Right ventricle myocardium inferior (tissue), 1 donor: ENCODE measurements at regions not wholly inside any gene's neighbourhood (a gene's known extent, or its start where the extent isn't known, plus 50 kb on each side); places are given as distances from the start of the nearest gene placed in this dataset.
"Not testable (repeated sequence)": the region's sequence is repeated elsewhere in the genome, so short reads cannot be mapped to it uniquely, and the experiment has no call there.

ENCODE experiments used
- ATAC-seq: fragments of 200-7000 bp; cut with Tn5 transposase; one replicate; pipeline ENCODE4 v1.9.1; 2020; ENCODE audit warnings: mild to moderate bottlenecking, moderate library complexity
- DNase-seq: peaks from one replicate; pipeline ENCODE4 v3.0.0; 2021; ENCODE audit errors: missing footprints
- intact Hi-C: fragments of 100-400 bp; cut with DNase I; formaldehyde crosslinking; loops from one replicate; pipeline ENCODE4 v1.11.0; 2022
- donor health status: DM: no; HTN: yes; CAD: no; lungs with severe emphysema.

DNA sequence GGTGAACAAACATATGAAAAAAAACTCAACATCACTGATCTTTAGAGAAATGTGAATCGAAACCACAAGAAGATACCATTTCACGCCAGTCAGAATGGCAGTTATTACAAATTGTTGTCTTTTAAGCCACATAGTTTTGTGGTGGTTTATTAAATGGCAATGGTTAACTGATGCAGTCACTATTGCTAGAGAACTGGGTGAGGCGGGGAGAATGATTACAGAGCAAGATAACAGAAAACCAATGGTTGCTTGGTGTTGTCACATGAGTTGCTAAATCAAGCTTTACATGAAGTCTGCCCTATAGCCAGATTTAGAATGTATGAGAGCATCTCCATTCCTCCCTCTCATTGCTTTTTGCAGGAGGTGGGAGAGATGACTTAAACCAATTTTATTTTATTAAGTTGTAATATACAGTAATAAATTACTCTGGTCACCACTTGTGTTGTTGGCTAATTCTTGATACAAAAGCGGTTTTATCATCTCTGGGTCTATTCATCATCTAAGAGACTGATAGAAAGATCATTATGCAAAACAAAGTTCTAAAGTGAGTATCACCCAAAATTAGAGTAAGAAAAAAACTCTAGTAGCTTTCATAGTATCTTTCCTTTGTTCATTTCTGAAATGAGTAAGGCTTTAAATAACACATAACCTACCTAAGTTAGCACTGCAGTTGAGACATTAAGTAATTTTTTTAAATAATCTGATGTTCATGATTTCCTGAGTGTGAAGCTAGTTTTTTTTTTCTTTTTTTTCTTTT, 859.5 kb downstream of the STIM2 start:
- ATAC-seq (no peak), DNase-seq (no peak)
- intact Hi-C loops, result no loop called here

DNA sequence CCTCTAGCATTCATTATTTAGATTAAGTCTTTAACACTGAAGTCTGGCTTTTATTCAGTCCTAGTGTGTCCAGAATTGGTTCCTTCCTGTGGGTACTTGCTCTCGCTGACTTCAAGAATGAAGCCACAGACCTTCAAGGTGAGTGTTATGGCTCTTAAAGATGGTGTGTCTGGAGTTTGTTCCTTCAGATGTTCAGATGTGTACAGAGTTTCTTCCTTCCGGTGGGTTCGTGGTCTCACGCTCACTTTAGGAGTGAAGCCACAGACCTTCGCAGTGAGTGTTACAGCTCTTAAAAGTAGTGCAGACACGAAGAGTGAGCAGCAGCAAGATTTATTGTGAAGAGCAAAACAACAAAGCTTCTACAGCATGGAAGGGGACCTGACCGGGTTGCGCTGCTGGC, 860.6 kb downstream of the STIM2 start:
- intact Hi-C loops, result no loop called here
- ATAC-seq (no peak), DNase-seq (no peak)

DNA sequence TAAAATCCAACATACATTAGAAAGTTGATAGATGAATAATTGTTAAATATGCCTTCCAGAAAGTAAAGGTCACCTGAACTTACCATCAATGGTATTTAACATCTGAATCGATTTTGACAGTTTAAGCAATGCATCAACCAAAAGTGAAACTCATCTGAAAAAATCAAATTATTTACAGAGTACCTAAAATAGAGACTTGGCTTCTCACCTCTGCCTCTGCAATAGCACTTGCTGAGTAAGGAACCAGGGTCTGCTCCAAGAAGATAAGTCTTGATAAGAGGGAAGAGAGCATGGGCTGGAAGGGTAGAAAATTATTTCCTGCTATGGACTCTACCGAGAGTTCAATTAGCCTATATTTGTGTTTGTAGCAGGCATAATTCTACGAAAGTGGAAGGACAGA, 868.3 kb downstream of the STIM2 start:
- no peak for DNase-seq
- ATAC-seq, result no peak
- intact Hi-C loops, result no loop called here

DNA sequence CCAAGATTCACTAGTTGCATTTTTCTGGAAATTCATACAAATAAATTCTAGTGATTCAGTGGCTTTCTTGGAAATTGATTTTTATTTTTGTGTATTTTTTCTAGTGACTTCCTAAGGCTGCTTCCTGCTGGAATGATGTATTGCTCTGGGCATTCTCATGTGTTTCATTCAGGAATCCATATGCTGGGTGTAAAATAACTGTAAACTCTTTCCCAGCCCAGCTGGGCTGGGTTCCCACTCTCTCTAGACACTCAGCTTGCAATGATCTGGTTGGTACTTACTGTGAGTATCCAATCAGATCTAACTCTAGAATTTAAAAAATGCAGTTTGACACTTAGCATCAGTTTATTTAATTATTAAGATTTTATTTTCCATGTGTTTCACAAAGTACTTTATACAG, 882.2 kb downstream of the STIM2 start:
- intact Hi-C loops, result no loop called here
- no peak for DNase-seq
- ATAC-seq, result no peak

GRCh38 chr4:27759611-27760575, 899.3 kb downstream of the STIM2 start:
- ATAC-seq, result no peak
- intact Hi-C loops, result no loop called here
- no peak for DNase-seq

DNA sequence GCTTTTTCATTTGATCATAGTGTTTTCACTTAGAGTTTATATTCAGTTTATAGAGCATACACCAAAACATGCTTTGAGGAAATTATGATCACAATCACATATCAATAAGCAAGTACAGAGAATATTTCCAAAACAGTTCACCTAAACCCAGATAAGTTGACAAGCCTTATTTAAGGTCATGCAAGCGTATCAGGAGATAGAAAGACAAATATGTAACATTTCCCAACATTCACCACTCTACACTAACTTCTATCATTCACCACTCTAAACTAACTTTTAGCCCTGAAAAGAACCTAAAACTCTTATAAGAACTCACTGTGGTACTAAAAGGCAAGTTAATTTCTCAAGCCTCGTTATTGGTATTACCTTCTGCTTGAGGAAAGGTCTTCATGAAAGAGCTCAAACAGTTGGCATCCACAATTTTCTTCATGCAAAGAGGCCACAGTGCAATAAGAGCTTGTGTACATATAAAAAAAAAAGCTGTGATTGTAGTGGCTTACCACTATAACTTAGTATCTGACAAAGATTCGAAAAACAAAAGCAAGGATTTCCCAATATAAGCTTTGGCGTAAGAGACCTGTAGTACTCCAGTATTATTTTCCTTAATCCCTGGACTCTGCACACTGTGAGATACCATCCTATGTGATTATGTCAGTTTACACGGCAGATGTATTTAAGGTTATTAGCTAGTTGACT, 903.3 kb downstream of the STIM2 start:
- ATAC-seq (no peak), DNase-seq (no peak)
- intact Hi-C loops, result no loop called here

GRCh38 chr4:27764526-27764837, 903.8 kb downstream of the STIM2 start:
- intact Hi-C loops, result no loop called here
- no peak for DNase-seq
- no peak for ATAC-seq

DNA sequence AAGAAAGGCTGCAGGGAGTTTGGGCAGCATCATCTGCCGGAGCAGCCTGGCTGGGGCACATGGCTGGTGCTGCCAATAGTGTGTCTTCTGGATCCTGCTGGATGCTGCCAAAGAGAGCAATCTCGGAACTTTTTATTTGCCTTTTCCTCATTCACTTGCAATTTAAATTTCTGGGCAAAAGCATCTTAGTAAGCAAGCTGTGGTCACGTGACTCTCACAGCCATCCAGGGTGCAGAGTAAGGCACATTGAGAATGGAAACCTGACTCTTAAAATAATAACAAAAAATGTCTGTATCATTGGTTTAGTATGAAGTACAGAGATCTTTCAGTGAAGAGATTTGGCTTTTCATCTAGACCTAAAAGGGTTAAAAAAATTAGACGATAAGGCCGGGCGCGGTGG, 910.3 kb downstream of the STIM2 start:
- DNase-seq (no peak), ATAC-seq (no peak)
- intact Hi-C loops, result no loop called here

- intact Hi-C loops, result no loop called here
- no peak for DNase-seq
- ATAC-seq, result no peak
These were observed 914.5 kb downstream of the STIM2 start for GRCh38 chr4:27775156-27775555.

DNA sequence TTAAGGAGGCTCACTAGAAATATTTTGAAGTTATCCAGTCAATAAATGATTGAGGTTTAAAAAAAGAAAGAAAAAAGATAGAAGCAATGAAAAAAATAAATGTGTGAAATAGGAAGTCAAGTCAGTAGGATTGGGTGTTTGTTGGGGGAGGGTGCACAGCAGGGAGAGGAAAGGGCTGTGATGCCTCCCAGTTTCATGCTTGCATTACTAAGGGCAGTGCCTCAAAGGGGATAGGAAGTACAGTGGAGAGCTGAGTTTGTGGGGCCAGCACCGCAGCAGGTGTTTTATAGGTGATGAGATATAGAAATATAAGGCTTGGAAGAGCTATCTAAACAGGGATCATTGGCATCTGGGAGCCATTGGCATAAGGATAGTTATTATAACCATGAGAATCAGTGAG, 919.2 kb downstream of the STIM2 start:
- no peak for ATAC-seq
- DNase-seq, result no peak
- intact Hi-C loops, result no loop called here

DNA sequence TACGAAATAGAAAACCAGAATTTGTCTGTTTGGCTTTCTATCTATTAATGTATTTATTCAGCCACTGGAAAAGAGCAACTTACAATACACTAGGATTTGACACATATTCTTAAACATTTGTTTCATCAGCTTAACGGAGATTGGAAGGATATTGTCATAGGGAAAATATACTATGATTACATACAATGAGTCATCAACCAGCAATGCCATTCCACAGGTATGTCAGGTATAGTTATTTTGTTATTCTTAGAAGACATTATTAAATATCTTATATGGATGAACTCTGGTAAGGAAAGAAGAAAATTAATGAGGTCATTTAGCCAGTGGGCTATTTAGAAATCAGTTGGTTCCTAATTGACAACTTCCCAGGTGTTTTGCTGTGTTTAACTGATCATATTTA, 926.6 kb downstream of the STIM2 start:
- no peak for ATAC-seq
- DNase-seq, result no peak
- intact Hi-C loops, result no loop called here

DNA sequence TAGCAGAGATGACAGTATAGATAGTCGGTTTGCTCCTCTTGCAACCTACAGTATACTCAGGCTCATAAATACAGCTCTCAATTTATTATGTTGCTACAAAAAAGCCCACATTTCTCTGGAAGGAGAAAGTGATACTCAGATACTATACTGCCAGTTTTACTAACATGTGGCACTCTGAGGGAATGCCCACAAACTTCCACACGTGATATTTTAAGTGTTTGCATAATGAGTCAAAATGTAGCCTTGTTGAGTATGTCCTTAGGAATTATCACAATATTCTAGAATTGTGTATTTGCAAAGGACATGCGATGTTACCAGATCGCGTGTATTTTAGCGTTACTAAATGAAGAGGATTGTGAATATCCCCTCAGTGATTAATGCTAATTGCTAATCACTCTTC, 929.1 kb downstream of the STIM2 start:
- DNase-seq, result no peak
- ATAC-seq, result no peak
- intact Hi-C loops, result no loop called here

DNA sequence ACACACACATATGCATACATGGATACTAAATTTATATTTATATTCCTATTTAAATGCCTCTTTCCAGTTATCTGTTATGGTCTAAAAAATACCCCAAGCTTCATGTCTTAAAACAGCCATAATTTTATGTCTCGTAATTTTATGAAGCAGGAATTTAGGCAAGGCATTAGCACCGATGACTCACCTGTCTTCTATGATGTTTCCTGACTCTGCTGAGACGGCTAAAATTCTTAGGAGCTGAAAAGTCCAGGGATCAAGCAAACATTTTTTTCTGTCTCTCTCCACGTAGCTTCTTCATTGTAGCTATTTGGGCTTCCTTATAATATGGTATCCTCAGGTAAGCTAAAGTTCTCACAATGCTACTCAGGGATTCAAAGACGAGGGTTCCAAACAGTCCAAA, 930.3 kb downstream of the STIM2 start:
- ATAC-seq (no peak), DNase-seq (no peak)
- intact Hi-C loops, result no loop called here

DNA sequence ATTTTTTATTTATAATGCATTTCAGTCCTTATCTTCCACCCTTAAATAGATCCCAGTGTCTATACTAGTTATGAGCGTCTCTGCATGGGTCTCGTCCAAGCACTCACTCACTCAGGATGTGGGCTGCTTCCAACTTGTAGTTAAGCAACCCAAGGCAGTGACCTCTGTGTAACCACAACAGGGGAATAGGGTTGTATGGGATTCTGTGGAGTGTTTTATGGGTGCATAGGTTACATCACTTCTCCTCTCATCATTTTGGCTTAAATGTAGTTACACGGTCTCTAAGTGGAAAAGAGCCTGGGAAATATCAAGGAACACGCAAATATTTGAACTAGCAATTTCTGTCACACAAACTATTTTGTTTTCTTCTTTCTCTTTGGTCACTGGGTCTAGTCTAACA, 931.0 kb downstream of the STIM2 start:
- no peak for DNase-seq
- intact Hi-C loops, result no loop called here
- no peak for ATAC-seq

DNA sequence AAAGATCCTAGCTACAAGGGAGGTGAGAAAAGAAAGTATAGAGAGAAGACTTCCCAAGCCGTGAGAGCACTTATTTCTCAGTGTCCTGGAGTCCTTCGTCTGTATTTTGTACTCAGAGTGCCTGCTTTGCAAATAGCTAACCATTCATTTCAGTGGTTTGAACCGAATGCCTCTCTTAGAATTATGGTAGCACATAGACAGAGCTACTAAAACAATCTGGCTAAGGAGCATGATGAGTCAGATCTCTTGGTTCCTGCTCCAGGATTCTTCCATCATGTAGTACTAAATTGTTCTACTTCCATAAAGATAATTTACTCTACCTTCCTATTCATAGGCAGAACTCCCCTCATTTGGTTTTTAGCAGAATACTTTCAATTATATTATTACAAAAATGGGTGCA, 946.6 kb downstream of the STIM2 start:
- DNase-seq (no peak), ATAC-seq (no peak)
- intact Hi-C loops, result no loop called here

GRCh38 chr4:27811948-27812347, 951.3 kb downstream of the STIM2 start:
- ATAC-seq, result no peak
- intact Hi-C loops, result no loop called here
- no peak for DNase-seq

DNA sequence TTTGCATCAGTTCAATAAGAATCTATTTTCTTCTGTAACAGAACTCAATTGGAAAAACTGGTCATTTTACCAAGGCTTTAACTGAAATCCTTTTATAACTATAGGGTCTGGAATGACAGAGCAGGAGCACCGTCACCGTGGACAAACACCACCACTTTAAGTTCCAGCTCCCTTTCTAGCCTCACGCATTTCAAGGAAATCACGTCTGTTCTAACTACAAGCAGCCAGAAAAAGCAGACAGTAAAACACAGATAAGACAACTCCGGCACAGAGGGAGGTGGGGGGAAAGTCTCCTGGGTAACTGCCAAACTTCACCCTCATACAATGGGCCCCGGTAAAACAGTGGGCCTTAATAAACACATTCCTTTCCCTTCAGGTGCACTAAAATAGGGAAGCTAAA, 952.6 kb downstream of the STIM2 start:
- intact Hi-C loops, DNase-seq, ATAC-seq: not testable (repeated sequence)

GRCh38 chr4:27813699-27814425, 953.2 kb downstream of the STIM2 start:
- DNase-seq, ATAC-seq, intact Hi-C loops: not testable (repeated sequence)

GRCh38 chr4:27819246-27819645, 958.6 kb downstream of the STIM2 start:
- no peak for ATAC-seq
- intact Hi-C loops, result no loop called here
- DNase-seq, result no peak
